GM12878 (cell line): ENCODE measurements at regions not wholly inside any gene's neighbourhood (a gene's known extent, or its start where the extent isn't known, plus 50 kb on each side); places are given as distances from the start of the nearest gene placed in this dataset.
A peak's percentile ranks its signal among the peaks of the same experiment; 100 is the strongest.

Experiments
- ATAC-seq: fragments of 200-7000 bp; cut with Tn5 transposase; 3 replicates; pipeline ENCODE4 v1.9.1; 2020; ENCODE audit warnings: mild to moderate bottlenecking, moderate library complexity
- BruUV-seq: library from RNA; stranded (reverse); fragments of 400-500 nt; replicated peaks from 2 replicates; lab custom pipeline; 2021; lab: Mats Ljungman, UMichigan
- CTCF ChIA-PET: fragments of 300-600 bp; sonication (Branson Sonifier 250); formaldehyde crosslinking; extraction: SDS; loops from one replicate; lab custom pipeline; 2021; ENCODE audit warnings: inconsistent platforms; lab: Yijun Ruan, JAX
- POLR2A ChIA-PET: fragments of 350-600 bp; formaldehyde crosslinking; extraction: SDS; loops from one replicate; lab custom pipeline; 2021; ENCODE audit warnings: inconsistent platforms; lab: Charles Lee
- RAD21 ChIA-PET: fragments of 300-600 bp; sonication (Branson Sonifier 250); formaldehyde crosslinking; loops from one replicate; lab custom pipeline; 2023; ENCODE audit warnings: antibody characterized with exemption; ENCODE audit not compliant: unreplicated experiment; lab: Charles Lee
- SMC1A ChIA-PET: fragments of 300-600 bp; sonication (Branson Sonifier 250); formaldehyde crosslinking; loops from one replicate; lab custom pipeline; 2023; ENCODE audit not compliant: unreplicated experiment, uncharacterized antibody; lab: Charles Lee
- DNase-seq: peaks from one replicate; pipeline ENCODE4 v3.0.0-alpha.2; 2011; ENCODE audit warnings: low read depth, low spot score
- FAIRE-seq: peaks from 3 replicates; lab custom pipeline; 2011; peaks lifted over from hg19 to GRCh38; lab: Jason Lieb, UNC
- H2AFZ ChIP-seq: 2 replicates; pipeline ENCODE4 v1.6.0; 2011; ENCODE audit warnings: low read depth, low read length, control low read depth; ENCODE audit not compliant: control insufficient read depth
- H3K27ac ChIP-seq: 2 replicates; pipeline ENCODE4 v1.5.1; 2011; ENCODE audit warnings: control low read depth; ENCODE audit not compliant: control insufficient read depth, insufficient read depth
- H3K27me3 ChIP-seq, 2 experiments: replicated peaks in 1 of 2; 2 replicates each; pipeline versions ENCODE4 v1.6.0 to v1.6.1; 2011; ENCODE audit warnings: low read length in 1 of 2; ENCODE audit not compliant: control insufficient read depth in 2 of 2, insufficient read depth in 2 of 2
- H3K36me3 ChIP-seq, 2 experiments: 2 replicates each; pipeline ENCODE4 v1.5.1; 2011; ENCODE audit warnings: low read length in 1 of 2; ENCODE audit not compliant: control insufficient read depth in 2 of 2, insufficient read depth in 2 of 2
- H3K4me1 ChIP-seq: 2 replicates; pipeline ENCODE4 v1.6.1; 2011; ENCODE audit warnings: mild to moderate bottlenecking, low read length, moderate library complexity, mixed read lengths; ENCODE audit not compliant: control insufficient read depth, insufficient read depth
- H3K4me2 ChIP-seq: 2 replicates; pipeline ENCODE4 v1.6.0; 2011; ENCODE audit warnings: control low read depth; ENCODE audit not compliant: control insufficient read depth, insufficient read depth
- H3K4me3 ChIP-seq: fragments of 200-600 bp; sonication (generic); 2 replicates; pipeline ENCODE4 v1.5.1; 2016
- H3K79me2 ChIP-seq: 2 replicates; pipeline ENCODE4 v1.6.0; 2011; ENCODE audit warnings: low read length; ENCODE audit not compliant: control insufficient read depth, insufficient read depth
- H3K9ac ChIP-seq: 2 replicates; pipeline ENCODE4 v1.8.0; 2011; ENCODE audit warnings: low read length, control low read depth, mixed read lengths; ENCODE audit not compliant: control insufficient read depth, insufficient read depth
- H3K9me3 ChIP-seq: replicated peaks from 3 replicates; pipeline ENCODE4 v1.5.1; 2011; ENCODE audit warnings: mild to moderate bottlenecking, low read length; ENCODE audit not compliant: control insufficient read depth, insufficient read depth
- H4K20me1 ChIP-seq: 2 replicates; pipeline ENCODE4 v1.6.0; 2011; ENCODE audit not compliant: control insufficient read depth, insufficient read depth
- BHLHE40 ChIP-seq, 2 experiments: fragments of 450-650 bp in 1 of 2; IDR thresholded peaks; 2 replicates each; pipeline ENCODE4 v1.6.1; 2011 to 2017; ENCODE audit warnings: low read depth in 2 of 2, borderline replicate concordance in 1 of 2, improper control_type of control experiment in 1 of 2, low read length in 1 of 2, mild to moderate bottlenecking in 1 of 2
- CHD2 ChIP-seq: IDR thresholded peaks from 2 replicates; pipeline ENCODE4 v1.6.1; 2011; ENCODE audit warnings: low read depth, low read length, improper control_type of control experiment, borderline replicate concordance
- RELB ChIP-seq: fragments of 450-650 bp; IDR thresholded peaks from 2 replicates; pipeline ENCODE4 v1.6.1; 2017; ENCODE audit warnings: low read depth, mild to moderate bottlenecking, moderate library complexity
- REST ChIP-seq: IDR thresholded peaks from 2 replicates; pipeline ENCODE4 v1.6.1; 2012; ENCODE audit warnings: mild to moderate bottlenecking, low read depth, low read length
- ZNF207 ChIP-seq: fragments of 450-650 bp; IDR thresholded peaks from 2 replicates; pipeline ENCODE4 v1.6.1; 2014; ENCODE audit warnings: antibody characterized with exemption, mild to moderate bottlenecking, borderline replicate concordance
- ZNF384 ChIP-seq: IDR thresholded peaks from 2 replicates; pipeline ENCODE4 v1.6.1; 2012; ENCODE audit warnings: low read depth, mild to moderate bottlenecking, low read length, improper control_type of control experiment, borderline replicate concordance
- ZNF687 ChIP-seq: fragments of 450-650 bp; IDR thresholded peaks from 2 replicates; pipeline ENCODE4 v1.6.1; 2017; ENCODE audit warnings: mild to moderate bottlenecking, moderate library complexity
- WGBS: methylation state at CpG from one replicate; pipeline ENCODE4 v1.1.6; 2016; ENCODE audit warnings: low lambda C conversion rate; ENCODE audit not compliant: insufficient replicate concordance, insufficient coverage; ENCODE audit errors: missing lambda C conversion rate; 5-methylcytosine and 5-hydroxymethylcytosine counted together
- in situ Hi-C: fragments of 300-500 bp; cut with MboI; formaldehyde crosslinking; loops from 9 replicates; pipeline ENCODE4 v1.14.3; 2018; ENCODE audit warnings: mixed read lengths
- intact Hi-C: fragments of 100-400 bp; cut with micrococcal nuclease; formaldehyde crosslinking; loops from one replicate; pipeline ENCODE4 v1.14.2; 2022; ENCODE audit not compliant: unreplicated experiment
- TF ChIP-seq, protein P1 (sequence below): fragments of 450-650 bp; IDR thresholded peaks from 2 replicates; pipeline ENCODE4 v1.6.1; 2017; ENCODE audit warnings: mild to moderate bottlenecking, moderate library complexity

- Histone ChIP-seq H3K27ac (no peak overlapping the region), H3K4me2 (no peak overlapping the region; the same call in 1 of the 2 replicates), H4K20me1 (no peaks in the 10 kb centered on the region), H3K36me3 (no peaks in the 10 kb centered on the region), H3K9me3 (no peaks in the 10 kb centered on the region), H3K27me3 (no peaks in the 10 kb centered on the region), H2AFZ (no peak overlapping the region), H3K79me2 (no peaks in the 10 kb centered on the region), H3K4me1 (peaks cover 14% of the 10 kb centered on the region), H3K4me3 (no peak overlapping the region), H3K9ac (no peak overlapping the region)
- CTCF ChIA-PET: interaction anchor here (0.9 to 1.8 kb wide), 3 partner anchors 16 to 708 kb away, joined by 3 to 6 read pairs (median 3); no protein-coding TSS in a partner anchor
- RAD21 ChIA-PET: interaction anchor here (0.6 to 2.3 kb wide), 7 partner anchors 9 to 391 kb away, joined by 3 to 11 read pairs (median 6); partner anchors contain the start of gene ZNF438
- ATAC-seq (peak; percentile 37), DNase-seq (peak; percentile 24), FAIRE-seq (no peak)
- intact Hi-C loops (loop anchor here (5.0 kb wide), 1 partner anchor 217 kb away; the partner anchor contains the start of gene ZEB1), in situ Hi-C loops (no loop called here)
- SMC1A ChIA-PET: interaction anchor here (0.6 to 4.4 kb wide), 14 partner anchors 10 to 687 kb away, joined by 3 to 41 read pairs (median 4); no protein-coding TSS in a partner anchor
- 94% methylated on average over 1 of the region's 1 CpG for WGBS
- POLR2A ChIA-PET: interaction anchor here (0.9 to 1.7 kb wide), 4 partner anchors 17 to 68 kb away, joined by 3 read pairs; partner anchors contain the start of gene ZNF438
- BruUV-seq: no TSS peak
- TF ChIP-seq CHD2 (no peak), BHLHE40 (IDR thresholded peaks at IDR 0.05; ENCODE audit: borderline replicate concordance in 1 of 2, low read depth in 2 of 2, low read length in 1 of 2) (peak in 1 of 2 experiments; percentile 15; a peak in 1 of 4 replicates), ZNF687 (peak; percentile 45; the same call in 1 of the 2 replicates), REST (no peak), RELB (peak; percentile 32; the same call in 1 of the 2 replicates), ZNF384 (peak; percentile 57; the same call in 1 of the 2 replicates), ZNF207 (no peak)
- TF ChIP-seq, protein P1, sequence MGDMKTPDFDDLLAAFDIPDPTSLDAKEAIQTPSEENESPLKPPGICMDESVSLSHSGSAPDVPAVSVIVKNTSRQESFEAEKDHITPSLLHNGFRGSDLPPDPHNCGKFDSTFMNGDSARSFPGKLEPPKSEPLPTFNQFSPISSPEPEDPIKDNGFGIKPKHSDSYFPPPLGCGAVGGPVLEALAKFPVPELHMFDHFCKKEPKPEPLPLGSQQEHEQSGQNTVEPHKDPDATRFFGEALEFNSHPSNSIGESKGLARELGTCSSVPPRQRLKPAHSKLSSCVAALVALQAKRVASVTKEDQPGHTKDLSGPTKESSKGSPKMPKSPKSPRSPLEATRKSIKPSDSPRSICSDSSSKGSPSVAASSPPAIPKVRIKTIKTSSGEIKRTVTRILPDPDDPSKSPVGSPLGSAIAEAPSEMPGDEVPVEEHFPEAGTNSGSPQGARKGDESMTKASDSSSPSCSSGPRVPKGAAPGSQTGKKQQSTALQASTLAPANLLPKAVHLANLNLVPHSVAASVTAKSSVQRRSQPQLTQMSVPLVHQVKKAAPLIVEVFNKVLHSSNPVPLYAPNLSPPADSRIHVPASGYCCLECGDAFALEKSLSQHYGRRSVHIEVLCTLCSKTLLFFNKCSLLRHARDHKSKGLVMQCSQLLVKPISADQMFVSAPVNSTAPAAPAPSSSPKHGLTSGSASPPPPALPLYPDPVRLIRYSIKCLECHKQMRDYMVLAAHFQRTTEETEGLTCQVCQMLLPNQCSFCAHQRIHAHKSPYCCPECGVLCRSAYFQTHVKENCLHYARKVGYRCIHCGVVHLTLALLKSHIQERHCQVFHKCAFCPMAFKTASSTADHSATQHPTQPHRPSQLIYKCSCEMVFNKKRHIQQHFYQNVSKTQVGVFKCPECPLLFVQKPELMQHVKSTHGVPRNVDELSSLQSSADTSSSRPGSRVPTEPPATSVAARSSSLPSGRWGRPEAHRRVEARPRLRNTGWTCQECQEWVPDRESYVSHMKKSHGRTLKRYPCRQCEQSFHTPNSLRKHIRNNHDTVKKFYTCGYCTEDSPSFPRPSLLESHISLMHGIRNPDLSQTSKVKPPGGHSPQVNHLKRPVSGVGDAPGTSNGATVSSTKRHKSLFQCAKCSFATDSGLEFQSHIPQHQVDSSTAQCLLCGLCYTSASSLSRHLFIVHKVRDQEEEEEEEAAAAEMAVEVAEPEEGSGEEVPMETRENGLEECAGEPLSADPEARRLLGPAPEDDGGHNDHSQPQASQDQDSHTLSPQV: 0 out of 2 replicates have a peak, but pooled peaks have one; percentile 66
Measured at GRCh38 chr10:31100115-31100601, 68.5 kb upstream of the ZNF438 start.
